Panc1 (cell line): ENCODE measurements at regions not wholly inside any gene's neighbourhood (a gene's known extent, or its start where the extent isn't known, plus 50 kb on each side); places are given as distances from the start of the nearest gene placed in this dataset.

Experiments used
- ATAC-seq: fragments of 200-7000 bp; cut with Tn5 transposase; 2 replicates; pipeline ENCODE4 v1.9.1; 2020; ENCODE audit warnings: mild to moderate bottlenecking, moderate library complexity
- BruUV-seq: library from RNA; stranded (reverse); fragments of 400-500 nt; replicated peaks from 2 replicates; lab custom pipeline; 2021; lab: Mats Ljungman, UMichigan
- CTCF ChIA-PET: fragments of 300-600 bp; sonication (Branson Sonifier 250); formaldehyde crosslinking; loops from one replicate; lab custom pipeline; 2022; ENCODE audit warnings: antibody characterized with exemption; lab: Charles Lee
- POLR2A ChIA-PET: fragments of 300-600 bp; sonication (Branson Sonifier 250); formaldehyde crosslinking; loops from one replicate; lab custom pipeline; 2022; ENCODE audit warnings: antibody characterized with exemption; lab: Charles Lee
- DNase-seq: peaks from one replicate; pipeline ENCODE4 v3.0.0-alpha.2; 2010; ENCODE audit warnings: low read depth, low spot score
- H3K27ac ChIP-seq: 2 replicates; pipeline ENCODE4 v1.5.1; 2011; ENCODE audit warnings: mild to moderate bottlenecking, low read length, inconsistent platforms
- H3K27me3 ChIP-seq: fragments of 200-500 bp; sonication (Bioruptor generic); 2 replicates; pipeline ENCODE4 v1.6.0; 2014; ENCODE audit warnings: low read length, inconsistent platforms; ENCODE audit not compliant: control insufficient read depth, insufficient read depth
- H3K36me3 ChIP-seq: fragments of 200-500 bp; sonication (Bioruptor generic); 2 replicates; pipeline ENCODE4 v1.5.1; 2014; ENCODE audit warnings: inconsistent platforms, mild to moderate bottlenecking, low read length, moderate library complexity; ENCODE audit not compliant: control insufficient read depth, insufficient read depth
- H3K4me1 ChIP-seq: 2 replicates; pipeline ENCODE4 v1.5.1; 2011; ENCODE audit warnings: inconsistent platforms, mild to moderate bottlenecking, low read length, moderate library complexity; ENCODE audit not compliant: control insufficient read depth, insufficient read depth
- H3K4me3 ChIP-seq, 2 experiments: 2 replicates each; pipeline ENCODE4 v1.5.1; 2011 to 2012; ENCODE audit warnings: low read depth in 2 of 2, low read length in 2 of 2, mild to moderate bottlenecking in 2 of 2, inconsistent platforms in 1 of 2, moderate library complexity in 1 of 2
- H3K9me3 ChIP-seq: fragments of 200-500 bp; sonication (Bioruptor generic); 2 replicates; pipeline ENCODE4 v1.5.1; 2014; ENCODE audit warnings: low read depth, mild to moderate bottlenecking, inconsistent platforms, low read length, moderate library complexity; ENCODE audit not compliant: control insufficient read depth, insufficient read depth
- POLR2AphosphoS5 ChIP-seq: IDR thresholded peaks from 2 replicates; pipeline ENCODE4 v1.6.1; 2012; ENCODE audit warnings: mild to moderate bottlenecking, low read depth, low read length, moderate library complexity
- SIN3A ChIP-seq: IDR thresholded peaks from 2 replicates; pipeline ENCODE4 v1.6.1; 2012; ENCODE audit warnings: low read depth, mild to moderate bottlenecking, low read length, moderate library complexity, borderline replicate concordance; ENCODE audit not compliant: insufficient read depth
- TCF7L2 ChIP-seq: IDR thresholded peaks from 2 replicates; pipeline ENCODE4 v1.6.1; 2011; ENCODE audit warnings: mild to moderate bottlenecking, low read depth, low read length, inconsistent platforms
- in situ Hi-C: cut with HindIII; loops from 2 replicates; pipeline ENCODE4 v1.10.0; 2016; ENCODE audit warnings: low sequenced_read_pairs, low pct_unique_long_range_greater_than_20kb
- intact Hi-C: fragments of 100-400 bp; cut with micrococcal nuclease; formaldehyde crosslinking; loops from one replicate; pipeline ENCODE4 v1.10.0; 2022; ENCODE audit not compliant: unreplicated experiment
- TF ChIP-seq, protein P1 (sequence below): fragments of 450-650 bp; IDR thresholded peaks from 2 replicates; pipeline ENCODE4 v1.5.1; 2017; ENCODE audit warnings: mild to moderate bottlenecking
- TF ChIP-seq, protein P2 (sequence below), 2 experiments: IDR thresholded peaks; 2 replicates each; pipeline ENCODE4 v1.6.1; 2011 to 2012; ENCODE audit warnings: low read depth in 2 of 2, control low read depth in 1 of 2, low read length in 1 of 2, mild to moderate bottlenecking in 1 of 2, moderate library complexity in 1 of 2; ENCODE audit not compliant: insufficient read depth in 1 of 2

DNA sequence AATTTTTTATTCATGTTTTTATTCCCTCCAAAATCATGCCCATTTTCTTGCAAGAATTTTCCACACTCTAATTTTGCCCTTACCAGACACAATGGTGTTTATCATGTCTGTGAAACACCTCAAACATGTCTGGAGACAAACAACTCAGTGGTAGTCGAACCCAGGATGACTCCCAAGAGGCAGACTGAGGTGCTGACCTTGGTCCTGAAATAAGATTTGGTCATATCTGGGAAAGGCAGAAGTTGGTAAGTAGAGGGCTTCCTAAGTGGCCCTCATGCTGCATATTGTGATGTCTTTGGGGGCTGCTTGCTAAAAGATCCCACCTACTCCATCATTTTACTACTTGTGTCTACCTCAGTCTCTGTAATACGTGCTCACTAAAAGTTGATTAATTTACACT lies 369.4 kb upstream of the ISX start:
- DNase-seq = no peak
- H3K27me3 ChIP-seq = no peaks in the 10 kb centered on the region; the same call in 1 of the 2 replicates
- no peaks in the 10 kb centered on the region for H3K9me3 ChIP-seq
- in situ Hi-C loops = no loop called here
- no peak overlapping the region for H3K4me3 ChIP-seq
- H3K27ac ChIP-seq = no peak overlapping the region
- no peak for ATAC-seq
- ChIA-PET CTCF (no interaction called here), POLR2A (no interaction called here)
- TF ChIP-seq, protein P1, sequence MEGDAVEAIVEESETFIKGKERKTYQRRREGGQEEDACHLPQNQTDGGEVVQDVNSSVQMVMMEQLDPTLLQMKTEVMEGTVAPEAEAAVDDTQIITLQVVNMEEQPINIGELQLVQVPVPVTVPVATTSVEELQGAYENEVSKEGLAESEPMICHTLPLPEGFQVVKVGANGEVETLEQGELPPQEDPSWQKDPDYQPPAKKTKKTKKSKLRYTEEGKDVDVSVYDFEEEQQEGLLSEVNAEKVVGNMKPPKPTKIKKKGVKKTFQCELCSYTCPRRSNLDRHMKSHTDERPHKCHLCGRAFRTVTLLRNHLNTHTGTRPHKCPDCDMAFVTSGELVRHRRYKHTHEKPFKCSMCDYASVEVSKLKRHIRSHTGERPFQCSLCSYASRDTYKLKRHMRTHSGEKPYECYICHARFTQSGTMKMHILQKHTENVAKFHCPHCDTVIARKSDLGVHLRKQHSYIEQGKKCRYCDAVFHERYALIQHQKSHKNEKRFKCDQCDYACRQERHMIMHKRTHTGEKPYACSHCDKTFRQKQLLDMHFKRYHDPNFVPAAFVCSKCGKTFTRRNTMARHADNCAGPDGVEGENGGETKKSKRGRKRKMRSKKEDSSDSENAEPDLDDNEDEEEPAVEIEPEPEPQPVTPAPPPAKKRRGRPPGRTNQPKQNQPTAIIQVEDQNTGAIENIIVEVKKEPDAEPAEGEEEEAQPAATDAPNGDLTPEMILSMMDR = no peak
- TF ChIP-seq, protein P2, sequence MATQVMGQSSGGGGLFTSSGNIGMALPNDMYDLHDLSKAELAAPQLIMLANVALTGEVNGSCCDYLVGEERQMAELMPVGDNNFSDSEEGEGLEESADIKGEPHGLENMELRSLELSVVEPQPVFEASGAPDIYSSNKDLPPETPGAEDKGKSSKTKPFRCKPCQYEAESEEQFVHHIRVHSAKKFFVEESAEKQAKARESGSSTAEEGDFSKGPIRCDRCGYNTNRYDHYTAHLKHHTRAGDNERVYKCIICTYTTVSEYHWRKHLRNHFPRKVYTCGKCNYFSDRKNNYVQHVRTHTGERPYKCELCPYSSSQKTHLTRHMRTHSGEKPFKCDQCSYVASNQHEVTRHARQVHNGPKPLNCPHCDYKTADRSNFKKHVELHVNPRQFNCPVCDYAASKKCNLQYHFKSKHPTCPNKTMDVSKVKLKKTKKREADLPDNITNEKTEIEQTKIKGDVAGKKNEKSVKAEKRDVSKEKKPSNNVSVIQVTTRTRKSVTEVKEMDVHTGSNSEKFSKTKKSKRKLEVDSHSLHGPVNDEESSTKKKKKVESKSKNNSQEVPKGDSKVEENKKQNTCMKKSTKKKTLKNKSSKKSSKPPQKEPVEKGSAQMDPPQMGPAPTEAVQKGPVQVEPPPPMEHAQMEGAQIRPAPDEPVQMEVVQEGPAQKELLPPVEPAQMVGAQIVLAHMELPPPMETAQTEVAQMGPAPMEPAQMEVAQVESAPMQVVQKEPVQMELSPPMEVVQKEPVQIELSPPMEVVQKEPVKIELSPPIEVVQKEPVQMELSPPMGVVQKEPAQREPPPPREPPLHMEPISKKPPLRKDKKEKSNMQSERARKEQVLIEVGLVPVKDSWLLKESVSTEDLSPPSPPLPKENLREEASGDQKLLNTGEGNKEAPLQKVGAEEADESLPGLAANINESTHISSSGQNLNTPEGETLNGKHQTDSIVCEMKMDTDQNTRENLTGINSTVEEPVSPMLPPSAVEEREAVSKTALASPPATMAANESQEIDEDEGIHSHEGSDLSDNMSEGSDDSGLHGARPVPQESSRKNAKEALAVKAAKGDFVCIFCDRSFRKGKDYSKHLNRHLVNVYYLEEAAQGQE (IDR thresholded peaks at IDR 0.05; ENCODE audit: insufficient read depth in 1 of 2, low read depth in 2 of 2, low read length in 1 of 2) = peak; percentile 58 to 60; a peak in 3 of 4 replicates
- TF ChIP-seq SIN3A = no peak
- TF ChIP-seq TCF7L2 = no peak
- no peak for TF ChIP-seq POLR2AphosphoS5
- no peaks in the 10 kb centered on the region for H3K4me1 ChIP-seq
- H3K36me3 ChIP-seq = no peaks in the 10 kb centered on the region
- intact Hi-C loops = no loop called here
- no TSS peak for BruUV-seq

DNA sequence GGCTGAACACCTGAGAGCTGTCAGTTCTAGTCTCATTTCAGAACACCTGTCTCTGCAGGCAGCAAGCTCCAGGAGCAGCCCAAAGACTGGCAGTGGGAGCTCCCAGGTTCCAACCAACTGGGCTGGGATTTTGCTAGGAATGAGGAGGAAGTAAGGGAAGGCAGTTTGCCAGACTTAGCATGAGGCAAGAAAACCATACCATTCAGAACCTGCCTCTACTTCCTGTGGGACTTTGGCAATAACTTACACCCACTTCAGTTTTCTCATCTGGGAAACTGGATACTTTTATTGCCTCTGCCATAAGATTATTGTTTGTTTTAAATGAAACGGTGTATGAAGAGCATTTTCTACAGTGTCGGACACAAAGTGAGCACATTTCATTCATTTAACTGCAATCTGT lies 363.7 kb upstream of the ISX start:
- BruUV-seq = no TSS peak
- Histone ChIP-seq H3K27ac (no peak overlapping the region), H3K36me3 (no peaks in the 10 kb centered on the region), H3K27me3 (no peaks in the 10 kb centered on the region; the same call in 1 of the 2 replicates), H3K4me1 (no peaks in the 10 kb centered on the region), H3K9me3 (no peaks in the 10 kb centered on the region), H3K4me3 (no peak overlapping the region)
- CTCF ChIA-PET = no interaction called here
- ATAC-seq = no peak
- POLR2A ChIA-PET = no interaction called here
- intact Hi-C loops = no loop called here
- TF ChIP-seq POLR2AphosphoS5 (no peak), TCF7L2 (no peak), SIN3A (no peak)
- TF ChIP-seq, protein P1 = no peak
- TF ChIP-seq, protein P2 (IDR thresholded peaks at IDR 0.05; ENCODE audit: insufficient read depth in 1 of 2, low read depth in 2 of 2, low read length in 1 of 2) = no peak
- in situ Hi-C loops = no loop called here
- no peak for DNase-seq
